LNCAP (cell line): ENCODE measurements at regions not wholly inside any gene's neighbourhood (a gene's known extent, or its start where the extent isn't known, plus 50 kb on each side); places are given as distances from the start of the nearest gene placed in this dataset.

Source experiments
- CTCF ChIP-seq: fragments of 450-650 bp; IDR thresholded peaks from 2 replicates; pipeline ENCODE4 v1.5.1; 2017; ENCODE audit warnings: mild to moderate bottlenecking

GRCh38 chr17:77888242-77889134 is 70.0 kb upstream of the TNRC6C start:
- no peak for TF ChIP-seq CTCF

- no peak for TF ChIP-seq CTCF
Measured at GRCh38 chr17:77889135-77889505, 69.4 kb upstream of the TNRC6C start.

GRCh38 chr17:77889866-77890760 is 68.4 kb upstream of the TNRC6C start:
- TF ChIP-seq CTCF: no peak

- TF ChIP-seq CTCF: no peak
Measured at GRCh38 chr17:77890771-77891170, 67.7 kb upstream of the TNRC6C start.

- TF ChIP-seq CTCF: no peak
Measured at GRCh38 chr17:77891602-77892001, 66.9 kb upstream of the TNRC6C start.

GRCh38 chr17:77892031-77892430 is 66.5 kb upstream of the TNRC6C start:
- TF ChIP-seq CTCF: no peak

GRCh38 chr17:77892469-77893143 is 65.9 kb upstream of the TNRC6C start:
- peak; percentile 47 for TF ChIP-seq CTCF
